ENCODE measurements at regions not wholly inside any gene's neighbourhood (a gene's known extent, or its start where the extent isn't known, plus 50 kb on each side); places are given as distances from the start of the nearest gene placed in this dataset.

DNA sequence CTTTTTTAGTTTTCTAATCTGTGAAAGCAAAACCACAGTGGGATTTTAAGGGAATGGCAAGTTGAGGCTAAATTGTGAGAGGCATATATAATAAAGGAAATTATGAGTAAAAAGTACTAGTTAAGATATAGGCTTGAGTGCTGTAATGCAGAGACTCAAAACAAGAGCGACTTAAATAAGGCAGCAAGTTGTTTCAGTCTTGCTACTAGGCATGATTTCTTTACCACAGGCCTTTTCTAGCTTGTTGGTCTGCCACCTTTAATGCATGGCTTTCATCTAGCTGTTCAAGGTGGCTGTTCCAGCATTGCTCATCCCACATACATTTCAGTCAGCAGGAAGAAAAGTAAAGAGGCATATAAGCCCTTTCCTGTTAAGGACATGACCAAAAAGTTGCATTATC lies 427.9 kb upstream of the ADAMTSL1 start:
- Mint-ChIP-seq H3K9me3 (ENCODE audit: low read depth) (no peaks in the 10 kb centered on the region), H3K27me3 (no peaks in the 10 kb centered on the region), H3K4me1 (no peaks in the 10 kb centered on the region), H3K36me3 (ENCODE audit: low read depth) (no peaks in the 10 kb centered on the region), H3K4me3 (no peak overlapping the region), H3K27ac (no peak overlapping the region)
- ChIA-PET CTCF (interaction anchor here (0.7 kb wide), 1 partner anchor 205 kb away, joined by 3 read pairs; no protein-coding TSS in a partner anchor), POLR2A (interaction anchor here (0.6 kb wide), 1 partner anchor 1162 kb away, joined by 3 read pairs; no protein-coding TSS in a partner anchor)
- ATAC-seq (no peak), DNase-seq (no peak)
- intact Hi-C loops (cut with DNase I, micrococcal nuclease) = no loop called here

DNA sequence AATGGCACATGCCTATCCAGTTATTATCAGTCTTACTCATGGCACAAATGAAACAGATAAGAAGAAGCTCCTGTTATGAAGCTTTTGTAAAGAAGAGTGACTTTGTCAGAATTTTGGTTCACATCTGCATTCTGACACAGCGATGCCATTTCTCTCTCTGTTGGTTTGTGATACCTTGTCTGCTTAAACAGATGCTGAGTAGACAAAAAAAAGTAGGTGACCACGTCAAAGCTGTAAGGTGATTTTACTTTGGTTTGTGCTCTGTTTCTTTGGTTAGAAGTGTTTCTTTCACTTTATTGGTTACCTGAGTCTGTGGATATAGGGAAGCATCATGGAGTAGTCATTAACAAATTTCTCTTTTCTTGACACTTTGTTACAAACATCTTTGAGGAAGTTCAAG lies 422.3 kb upstream of the ADAMTSL1 start:
- Mint-ChIP-seq H3K4me1 (no peaks in the 10 kb centered on the region), H3K27me3 (no peaks in the 10 kb centered on the region)
- CTCF ChIA-PET = no interaction called here

DNA sequence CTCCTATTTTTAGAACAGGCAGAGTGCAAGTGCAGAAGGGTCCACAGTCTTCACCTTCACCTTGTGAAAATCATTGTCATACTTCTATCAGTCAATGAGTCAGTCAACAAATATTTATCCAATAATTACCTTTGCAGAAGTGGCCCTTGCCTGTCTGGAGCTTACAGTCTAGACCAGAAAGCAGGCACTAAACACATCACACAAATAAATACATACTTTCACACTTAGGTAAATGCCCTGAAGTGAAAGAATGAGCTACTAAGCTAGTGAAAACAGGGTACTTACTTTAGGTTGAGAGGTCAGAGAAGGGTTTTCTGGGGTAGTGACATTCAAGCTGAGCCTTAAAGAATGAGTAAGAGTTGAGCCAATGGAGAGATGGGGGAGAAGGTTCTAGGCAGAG lies 421.9 kb upstream of the ADAMTSL1 start:
- intact Hi-C loops (cut with DNase I, micrococcal nuclease) = no loop called here
- DNase-seq = no peak
- Mint-ChIP-seq H3K9me3 (ENCODE audit: low read depth) (no peaks in the 10 kb centered on the region), H3K27me3 (no peaks in the 10 kb centered on the region), H3K4me1 (no peaks in the 10 kb centered on the region), H3K27ac (no peak overlapping the region), H3K4me3 (no peak overlapping the region), H3K36me3 (ENCODE audit: low read depth) (no peaks in the 10 kb centered on the region)
- POLR2A ChIA-PET = no interaction called here
- CTCF ChIA-PET = no interaction called here
- no peak for ATAC-seq

More for the DNA sequence above, 422.3 kb upstream of the ADAMTSL1 start:
- H3K4me3 Mint-ChIP-seq = no peak overlapping the region
- intact Hi-C loops (cut with DNase I, micrococcal nuclease) = no loop called here
- H3K9me3 Mint-ChIP-seq (ENCODE audit: low read depth) = no peaks in the 10 kb centered on the region
- POLR2A ChIA-PET = no interaction called here
- H3K27ac Mint-ChIP-seq = no peak overlapping the region
- DNase-seq = no peak
- H3K36me3 Mint-ChIP-seq (ENCODE audit: low read depth) = no peaks in the 10 kb centered on the region
- ATAC-seq = no peak

DNA sequence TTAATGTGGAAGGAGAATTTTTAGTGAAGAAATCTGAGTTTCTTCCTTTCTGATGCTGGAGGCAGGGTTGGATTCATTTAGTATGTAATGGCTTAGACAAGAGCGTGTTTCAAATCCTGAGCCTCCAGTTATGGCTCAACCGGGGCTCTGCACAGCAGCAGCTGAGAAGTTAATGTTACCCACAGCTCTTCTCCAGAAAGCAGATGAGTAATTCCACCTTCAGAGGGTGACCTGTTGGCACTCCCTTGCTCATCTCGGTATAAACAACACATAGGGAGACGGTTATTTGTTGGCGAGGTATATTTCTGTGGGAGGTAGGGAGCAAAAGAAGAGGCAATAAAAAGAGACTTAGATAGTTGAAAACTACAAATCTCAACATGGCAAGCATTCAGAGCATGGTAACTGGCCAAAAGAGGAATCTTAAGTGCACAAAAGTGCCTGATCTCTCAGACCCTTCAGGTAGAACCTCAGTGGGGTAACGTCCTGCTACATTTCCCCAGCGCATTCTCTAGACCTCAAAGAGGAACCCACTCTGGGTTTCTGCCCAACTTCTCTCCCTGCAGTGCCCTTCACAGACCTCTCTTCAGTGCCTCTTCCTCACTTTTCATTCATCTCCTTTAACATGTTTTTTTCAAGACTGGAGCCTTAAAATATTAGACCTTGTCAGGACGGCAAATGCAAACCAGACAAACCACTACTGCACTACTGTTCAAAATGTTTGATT lies 417.5 kb upstream of the ADAMTSL1 start:
- POLR2A ChIA-PET = no interaction called here
- H3K27ac Mint-ChIP-seq = no peak overlapping the region
- no peak overlapping the region for H3K4me3 Mint-ChIP-seq
- DNase-seq (no peak), ATAC-seq (no peak)
- no peaks in the 10 kb centered on the region for H3K36me3 Mint-ChIP-seq (ENCODE audit: low read depth)
- no peaks in the 10 kb centered on the region for H3K4me1 Mint-ChIP-seq
- CTCF ChIA-PET = no interaction called here
- intact Hi-C loops (cut with DNase I, micrococcal nuclease) = no loop called here
- H3K9me3 Mint-ChIP-seq (ENCODE audit: low read depth) = no peaks in the 10 kb centered on the region
- peaks cover 2% of the 10 kb centered on the region for H3K27me3 Mint-ChIP-seq

DNA sequence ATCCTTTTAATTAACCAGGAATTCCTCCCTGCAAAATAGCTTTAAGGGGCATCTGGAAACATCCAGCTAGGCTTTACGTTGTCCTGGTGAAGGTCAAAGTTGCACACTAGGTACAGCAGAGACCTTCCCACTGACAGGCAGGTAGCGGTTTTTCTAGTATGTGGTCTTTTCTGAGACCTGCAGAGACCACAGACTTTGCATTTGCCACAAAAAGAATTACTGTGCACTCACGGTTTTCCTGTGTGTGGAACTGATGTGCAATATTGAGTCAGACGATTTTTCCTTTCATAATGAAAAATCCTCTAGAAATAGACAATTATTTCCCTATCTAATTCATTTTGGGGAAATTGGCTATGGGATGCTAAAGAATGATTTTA lies 417.0 kb upstream of the ADAMTSL1 start:
- POLR2A ChIA-PET = no interaction called here
- CTCF ChIA-PET = no interaction called here
- no peak for DNase-seq
- intact Hi-C loops (cut with DNase I, micrococcal nuclease) = no loop called here
- Mint-ChIP-seq H3K9me3 (ENCODE audit: low read depth) (no peaks in the 10 kb centered on the region), H3K27me3 (peaks cover 2% of the 10 kb centered on the region), H3K27ac (no peak overlapping the region), H3K4me1 (no peaks in the 10 kb centered on the region), H3K36me3 (ENCODE audit: low read depth) (no peaks in the 10 kb centered on the region), H3K4me3 (no peak overlapping the region)
- no peak for ATAC-seq

DNA sequence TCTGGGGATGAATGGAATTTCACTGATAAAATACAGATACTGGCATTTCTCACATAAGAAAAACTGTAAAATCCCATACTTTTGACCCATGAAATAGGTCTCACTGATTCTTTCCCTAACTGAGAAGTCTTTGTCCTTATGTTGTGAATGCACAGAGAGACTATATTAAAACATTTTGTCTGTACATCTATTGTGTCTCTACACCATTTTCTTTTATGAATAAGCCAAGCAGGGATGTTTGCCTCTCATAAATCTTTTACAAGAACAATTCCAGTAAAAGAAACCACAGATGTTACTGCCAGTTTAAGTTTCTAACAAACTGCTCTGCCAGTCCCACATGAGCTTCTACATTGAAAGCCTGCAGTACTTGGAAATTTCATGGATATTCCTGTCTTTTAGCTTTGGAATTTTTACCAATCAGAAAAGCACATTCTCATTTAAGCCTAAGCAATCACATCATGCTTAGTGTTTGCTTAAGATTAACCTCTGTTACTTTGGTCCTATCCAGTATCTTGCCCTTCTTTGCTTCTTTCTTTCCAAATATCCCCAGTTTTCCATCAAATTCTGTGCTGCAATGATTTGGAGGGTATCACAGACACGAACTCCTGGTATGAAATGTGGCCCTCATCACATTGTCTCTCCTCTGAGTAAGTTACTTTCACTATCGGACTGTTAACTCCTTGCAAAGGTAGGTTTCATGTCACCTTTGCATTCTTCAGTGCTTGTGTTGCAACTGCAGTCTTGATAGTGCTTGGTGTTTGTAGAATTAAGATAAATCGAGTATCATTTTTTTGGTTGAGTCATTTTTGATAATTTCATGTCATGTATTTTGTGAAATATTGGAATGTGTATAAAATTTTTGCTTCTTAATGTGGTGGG lies 415.1 kb upstream of the ADAMTSL1 start:
- ATAC-seq (no peak), DNase-seq (no peak)
- no peaks in the 10 kb centered on the region for H3K9me3 Mint-ChIP-seq (ENCODE audit: low read depth)
- H3K27me3 Mint-ChIP-seq = peaks cover 2% of the 10 kb centered on the region
- no peaks in the 10 kb centered on the region for H3K36me3 Mint-ChIP-seq (ENCODE audit: low read depth)
- H3K27ac Mint-ChIP-seq = no peak overlapping the region
- H3K4me1 Mint-ChIP-seq = no peaks in the 10 kb centered on the region
- H3K4me3 Mint-ChIP-seq = no peak overlapping the region
- intact Hi-C loops (cut with DNase I, micrococcal nuclease) = no loop called here
- POLR2A ChIA-PET = interaction anchor here (0.7 kb wide), 1 partner anchor 559 kb away, joined by 3 read pairs; no protein-coding TSS in a partner anchor
- CTCF ChIA-PET = no interaction called here

DNA sequence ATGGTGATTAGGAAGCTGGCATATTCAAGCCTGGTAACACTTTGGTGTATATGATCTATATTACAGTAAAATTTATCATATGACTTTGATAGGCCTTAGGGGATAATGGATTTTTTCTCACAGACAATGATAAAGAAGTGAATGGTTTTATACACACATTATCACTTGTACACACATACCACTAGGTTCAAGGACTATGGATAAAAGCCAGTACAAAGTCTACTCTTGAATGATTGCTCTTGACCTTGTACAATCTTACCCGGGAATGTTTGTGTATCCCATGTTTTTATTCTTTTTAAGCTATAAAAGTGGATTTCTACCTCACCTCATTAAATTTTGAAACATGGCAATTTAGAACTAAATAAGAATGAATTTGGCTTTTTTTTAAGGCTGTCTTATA lies 414.5 kb upstream of the ADAMTSL1 start:
- ATAC-seq = no peak
- Mint-ChIP-seq H3K9me3 (ENCODE audit: low read depth) (no peaks in the 10 kb centered on the region), H3K27me3 (peaks cover 2% of the 10 kb centered on the region)

DNA sequence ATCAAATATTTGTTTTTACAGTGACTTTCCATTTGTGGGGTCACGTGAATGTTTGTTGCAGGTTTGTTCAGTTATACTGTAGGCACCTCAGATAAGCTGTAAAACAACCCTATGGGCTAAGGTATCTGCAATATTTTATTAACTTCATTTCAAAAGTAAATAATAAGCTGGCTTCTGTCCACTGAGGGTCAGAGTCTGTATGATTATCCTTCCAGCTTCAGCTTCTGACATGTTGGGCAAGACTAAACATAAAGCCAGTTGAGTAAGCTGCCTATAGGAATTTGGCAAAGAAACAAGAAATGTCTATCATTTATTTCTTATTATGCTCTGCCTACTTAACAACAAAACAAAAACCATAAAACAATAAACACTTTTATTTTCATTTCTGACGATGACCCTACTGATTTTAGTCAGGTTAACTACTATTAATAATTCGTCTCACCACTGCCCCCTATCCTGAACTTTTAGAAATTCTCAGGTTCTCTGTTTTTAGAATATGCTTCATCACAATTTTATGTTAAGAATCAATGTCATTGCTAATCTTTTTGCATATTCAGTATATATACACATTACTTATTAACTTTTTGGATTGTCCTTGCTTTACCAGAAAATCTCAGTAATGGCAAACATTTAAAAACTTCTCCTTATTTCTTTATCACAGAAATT lies 413.6 kb upstream of the ADAMTSL1 start:
- Mint-ChIP-seq H3K4me1 (no peaks in the 10 kb centered on the region), H3K27me3 (peaks cover 2% of the 10 kb centered on the region), H3K27ac (no peak overlapping the region), H3K9me3 (ENCODE audit: low read depth) (no peaks in the 10 kb centered on the region), H3K4me3 (no peak overlapping the region), H3K36me3 (ENCODE audit: low read depth) (no peaks in the 10 kb centered on the region)
- DNase-seq (no peak), ATAC-seq (no peak)
- POLR2A ChIA-PET = no interaction called here
- CTCF ChIA-PET = no interaction called here
- intact Hi-C loops (cut with DNase I, micrococcal nuclease) = no loop called here

More for the DNA sequence above, 414.5 kb upstream of the ADAMTSL1 start:
- ChIA-PET POLR2A (interaction anchor here (0.7 kb wide), 1 partner anchor 559 kb away, joined by 3 read pairs; no protein-coding TSS in a partner anchor), CTCF (no interaction called here)
- Mint-ChIP-seq H3K4me1 (no peaks in the 10 kb centered on the region), H3K36me3 (ENCODE audit: low read depth) (no peaks in the 10 kb centered on the region), H3K4me3 (no peak overlapping the region), H3K27ac (no peak overlapping the region)
- intact Hi-C loops (cut with DNase I, micrococcal nuclease) = no loop called here
- no peak for DNase-seq

DNA sequence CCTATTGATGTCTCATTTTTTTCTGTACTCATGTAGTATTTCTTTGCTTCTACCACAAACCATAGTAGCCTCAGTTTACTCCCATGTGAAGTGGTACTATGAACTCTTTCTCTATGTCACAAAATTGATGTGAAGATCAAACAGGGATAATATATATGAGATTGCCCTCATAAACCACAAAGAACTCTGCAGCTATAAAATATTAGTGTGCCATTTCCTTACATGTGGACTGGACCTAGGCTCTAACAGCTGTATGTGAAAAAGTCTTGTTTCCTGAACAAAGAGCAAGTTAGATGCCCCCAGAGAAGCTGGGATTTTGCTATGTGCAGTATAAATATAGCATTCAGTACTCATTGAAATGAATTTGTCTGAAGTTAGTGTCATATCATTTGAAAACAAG lies 412.6 kb upstream of the ADAMTSL1 start:
- peaks cover 2% of the 10 kb centered on the region for H3K27me3 Mint-ChIP-seq
- intact Hi-C loops (cut with DNase I, micrococcal nuclease) = no loop called here
- ATAC-seq = no peak
- DNase-seq = no peak
- POLR2A ChIA-PET = no interaction called here
- H3K4me1 Mint-ChIP-seq = no peaks in the 10 kb centered on the region
- CTCF ChIA-PET = no interaction called here
- no peak overlapping the region for H3K4me3 Mint-ChIP-seq
- no peaks in the 10 kb centered on the region for H3K9me3 Mint-ChIP-seq (ENCODE audit: low read depth)
- no peaks in the 10 kb centered on the region for H3K36me3 Mint-ChIP-seq (ENCODE audit: low read depth)
- no peak overlapping the region for H3K27ac Mint-ChIP-seq

DNA sequence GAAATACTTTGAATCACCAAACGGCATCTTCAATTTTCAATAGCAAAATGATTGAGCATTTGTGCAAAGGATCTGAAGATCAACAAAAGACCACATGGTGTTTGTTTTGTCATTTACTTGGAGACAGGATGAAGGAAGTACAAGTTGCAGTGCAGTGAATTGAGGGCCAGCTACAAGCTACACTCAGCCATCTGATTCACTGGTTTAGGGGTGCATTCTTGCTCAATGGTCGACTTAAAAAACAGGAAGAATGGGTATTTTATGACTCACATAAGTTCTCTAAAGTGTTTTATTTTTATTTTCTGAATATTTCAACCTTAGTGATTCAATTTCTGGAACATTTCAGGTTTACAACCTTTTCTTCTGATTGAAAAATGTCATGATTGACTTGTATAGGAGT lies 412.1 kb upstream of the ADAMTSL1 start:
- Mint-ChIP-seq H3K36me3 (ENCODE audit: low read depth) (no peaks in the 10 kb centered on the region), H3K27me3 (peaks cover 2% of the 10 kb centered on the region), H3K4me3 (no peak overlapping the region), H3K9me3 (ENCODE audit: low read depth) (no peaks in the 10 kb centered on the region), H3K27ac (no peak overlapping the region), H3K4me1 (no peaks in the 10 kb centered on the region)
- ATAC-seq (no peak), DNase-seq (no peak)
- POLR2A ChIA-PET = no interaction called here
- CTCF ChIA-PET = no interaction called here
- intact Hi-C loops (cut with DNase I, micrococcal nuclease) = no loop called here

DNA sequence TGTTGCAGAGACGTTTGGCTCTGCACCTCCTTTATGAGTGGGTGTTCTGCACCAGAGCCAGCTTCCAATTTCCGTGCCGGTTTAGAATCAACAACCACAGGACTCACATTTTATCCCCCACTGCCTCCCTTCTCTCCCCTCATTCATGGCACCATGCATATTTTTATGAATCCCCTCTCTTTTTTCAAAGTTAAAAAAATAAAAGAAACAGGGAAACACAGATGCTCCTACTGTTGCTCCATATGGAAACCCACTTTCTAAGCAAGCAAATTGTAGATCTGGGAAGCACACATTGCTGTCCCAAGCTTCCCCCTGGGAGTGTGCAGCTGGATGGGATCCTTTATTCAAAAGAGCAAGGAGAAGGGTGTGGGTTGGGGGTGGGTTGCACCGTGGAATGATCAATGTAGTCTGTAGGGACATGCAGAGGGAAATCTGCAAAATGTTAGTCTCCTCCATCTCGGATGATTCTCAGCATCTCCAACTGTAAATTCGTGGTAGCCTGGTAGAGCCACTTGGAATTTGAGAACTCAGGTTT lies 410.0 kb upstream of the ADAMTSL1 start:
- Mint-ChIP-seq H3K4me1 (no peaks in the 10 kb centered on the region), H3K27me3 (peaks cover 2% of the 10 kb centered on the region), H3K4me3 (no peak overlapping the region), H3K27ac (no peak overlapping the region), H3K36me3 (ENCODE audit: low read depth) (no peaks in the 10 kb centered on the region), H3K9me3 (ENCODE audit: low read depth) (no peaks in the 10 kb centered on the region)
- intact Hi-C loops (cut with DNase I, micrococcal nuclease) = no loop called here
- ChIA-PET CTCF (interaction anchor here (0.6 kb wide), 1 partner anchor 13 kb away, joined by 3 read pairs; no protein-coding TSS in a partner anchor), POLR2A (no interaction called here)
- ATAC-seq = no peak
- no peak for DNase-seq
